ENCODE measurements at regions not wholly inside any gene's neighbourhood (a gene's known extent, or its start where the extent isn't known, plus 50 kb on each side); places are given as distances from the start of the nearest gene placed in this dataset.

DNA sequence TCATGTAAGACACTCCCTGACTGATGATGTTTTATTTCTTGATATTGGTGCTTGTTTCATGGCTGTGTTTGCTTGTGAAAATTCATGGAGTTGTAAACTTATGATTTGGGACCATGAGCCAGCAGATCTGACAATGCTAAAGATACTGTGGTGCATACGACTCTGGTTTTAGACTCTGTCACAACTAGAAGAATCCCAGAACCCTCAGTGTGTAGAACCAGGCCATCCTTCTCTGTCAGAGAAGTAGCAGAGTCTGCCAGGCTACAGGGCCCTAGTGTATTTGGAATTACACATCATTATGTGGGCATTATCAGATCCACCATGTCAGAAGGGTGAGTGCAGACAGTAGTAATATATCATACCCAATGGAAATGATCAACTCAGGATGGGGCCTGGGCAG, 209.8 kb upstream of the POU2AF2 start:
- no peak for DNase-seq

- DNase-seq, result no peak
Measured at GRCh38 chr11:111026241-111026640, 219.3 kb upstream of the POU2AF2 start.

DNA sequence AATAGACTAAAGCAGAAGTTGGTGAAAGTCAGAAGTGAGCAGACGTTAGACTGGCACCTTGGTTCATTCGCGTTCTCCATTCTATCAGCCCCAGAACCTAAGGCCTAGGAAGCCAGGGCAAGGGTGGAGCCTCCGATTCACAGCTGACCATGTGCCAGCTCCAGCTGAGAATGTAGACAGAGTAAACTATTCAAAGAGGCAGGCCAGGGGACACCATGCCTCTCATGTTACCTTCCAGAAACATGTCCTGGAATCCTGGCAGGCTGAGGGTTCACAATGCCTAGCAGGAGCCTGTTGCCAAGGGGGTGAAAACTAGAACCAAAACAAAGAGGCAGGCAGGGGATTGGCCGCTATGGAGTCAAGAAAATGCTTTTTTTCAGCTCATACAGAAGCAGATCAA, 224.4 kb upstream of the POU2AF2 start:
- DNase-seq, result no peak

- DNase-seq, result no peak
Measured at GRCh38 chr11:111019871-111020670, 225.5 kb upstream of the POU2AF2 start.

DNA sequence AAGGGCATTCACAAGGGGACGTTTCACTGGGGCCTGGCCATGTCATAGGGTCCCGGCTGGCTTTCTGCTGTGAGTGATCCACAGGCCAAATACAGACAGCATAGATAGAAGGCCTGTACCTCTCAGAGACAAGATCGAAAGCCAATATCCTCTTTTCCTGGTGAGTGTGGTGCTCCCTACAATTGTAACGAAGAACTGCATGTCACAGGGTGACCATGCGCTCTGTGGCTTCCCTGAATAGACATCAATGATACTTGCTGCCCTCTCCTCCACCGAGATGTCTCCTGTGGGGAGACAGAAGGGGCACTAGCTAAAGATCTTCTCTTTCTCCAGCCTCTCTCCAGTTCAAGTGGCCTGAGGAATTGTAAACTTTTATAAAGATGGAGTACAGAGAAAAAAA, 226.1 kb upstream of the POU2AF2 start:
- no peak for DNase-seq

DNA sequence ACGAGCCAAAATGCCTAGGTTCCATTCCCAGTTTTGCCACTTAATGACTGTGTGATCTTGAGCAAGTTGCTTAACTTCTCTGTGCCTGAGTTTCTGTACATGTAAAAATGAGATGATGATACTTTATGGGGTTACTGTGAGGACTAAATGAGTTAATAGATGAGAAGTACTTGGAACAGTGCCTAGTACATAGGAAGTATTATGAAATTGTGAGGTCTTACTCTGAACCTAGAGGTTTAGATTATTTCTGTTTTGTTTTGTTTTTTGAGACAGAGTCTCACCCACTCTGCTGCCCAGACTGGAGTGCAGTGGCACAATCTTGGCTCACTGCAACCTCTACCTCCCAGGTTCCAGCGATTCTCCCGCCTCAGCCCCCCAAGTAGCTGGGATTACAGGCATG, 227.0 kb upstream of the POU2AF2 start:
- no peak for DNase-seq

DNA sequence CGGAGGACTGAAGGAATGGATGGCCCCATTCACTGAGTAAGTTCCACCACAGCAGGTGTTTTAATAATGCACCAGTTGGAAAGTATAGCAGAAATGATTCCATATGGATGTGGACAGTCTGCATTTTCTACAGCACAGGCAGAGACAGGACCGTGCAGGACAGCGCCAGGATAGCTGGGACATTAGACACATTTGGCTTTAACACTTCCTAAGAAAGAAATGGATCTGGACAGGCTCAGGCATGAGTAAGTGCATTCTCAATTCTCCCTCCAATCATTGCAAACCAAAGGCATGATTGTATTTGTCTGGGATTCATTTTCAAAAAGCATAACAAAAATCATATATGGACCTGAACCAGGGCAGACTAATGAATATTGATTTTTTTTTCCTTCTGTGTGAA, 233.0 kb upstream of the POU2AF2 start:
- no peak for DNase-seq

- no peak for DNase-seq
Measured at GRCh38 chr11:111011275-111011594, 234.3 kb upstream of the POU2AF2 start.

GRCh38 chr11:111010391-111011274, 234.9 kb upstream of the POU2AF2 start:
- no peak for DNase-seq

DNA sequence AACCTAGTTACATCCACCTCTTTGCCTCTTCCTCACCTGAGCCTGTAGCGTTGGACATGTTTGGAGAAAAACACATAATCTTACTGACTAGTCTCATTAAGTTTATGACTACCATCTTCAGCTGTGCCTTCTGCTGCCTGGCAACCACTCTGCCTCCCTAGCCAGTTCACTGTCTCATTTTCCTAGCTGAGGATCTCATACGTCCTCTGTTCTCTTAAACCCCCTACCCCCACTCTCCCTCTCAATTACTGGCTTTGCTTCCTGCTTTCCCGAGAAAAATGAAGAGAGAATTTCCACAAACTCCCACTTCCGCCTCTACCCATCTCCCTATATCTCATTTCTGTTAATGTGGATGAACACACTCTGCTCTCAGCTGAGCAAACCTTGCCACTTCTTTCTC, 239.3 kb upstream of the POU2AF2 start:
- DNase-seq, result peak in 1 of 51 donors; percentile 22

DNA sequence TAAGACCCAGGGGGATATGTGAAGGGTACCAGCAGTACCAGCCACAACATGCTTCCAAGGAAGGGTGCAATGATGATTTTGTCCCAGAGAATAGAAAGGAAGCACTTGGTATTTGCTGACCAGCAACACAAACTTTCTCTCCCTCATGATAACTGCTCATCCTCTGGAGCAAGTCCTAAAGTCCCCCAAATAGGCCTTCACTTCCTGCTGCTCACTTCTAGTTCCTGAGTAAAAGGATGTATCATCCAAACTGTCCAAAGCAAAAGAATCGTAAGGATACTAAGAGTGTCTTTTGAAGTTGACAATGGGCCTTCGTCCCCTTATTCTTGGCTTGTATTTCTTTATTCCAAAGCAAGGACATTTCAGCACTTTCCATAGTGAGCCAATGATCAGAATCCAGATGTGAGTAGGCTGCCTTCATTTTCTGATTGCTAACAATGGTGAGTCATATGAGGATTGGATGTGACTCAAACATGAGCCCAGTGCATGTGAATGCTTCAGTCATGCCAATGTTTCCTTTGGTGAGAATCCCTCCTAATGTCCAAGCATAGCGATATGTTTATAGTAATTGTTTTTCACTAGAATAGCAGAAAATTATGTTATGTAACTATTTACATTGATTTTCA, 243.4 kb upstream of the POU2AF2 start:
- DNase-seq, result peak in 1 of 51 donors; percentile 18

DNA sequence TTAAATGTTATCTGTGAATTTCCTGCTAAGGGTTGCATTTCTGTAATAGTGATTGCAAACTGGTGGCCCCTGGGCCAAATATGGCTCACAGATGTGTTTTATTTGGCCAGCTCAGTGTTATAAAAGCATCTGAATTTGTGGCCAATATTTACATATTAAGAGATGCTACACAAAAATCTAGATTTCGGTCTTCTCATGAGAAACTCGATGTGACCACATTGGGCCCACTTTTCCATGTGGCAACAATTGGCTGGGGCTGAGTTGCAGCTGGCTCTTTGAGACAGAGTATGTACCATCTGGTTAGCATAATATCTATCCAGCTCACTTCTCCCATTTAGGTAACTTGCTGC, 244.5 kb upstream of the POU2AF2 start:
- DNase-seq, result no peak

DNA sequence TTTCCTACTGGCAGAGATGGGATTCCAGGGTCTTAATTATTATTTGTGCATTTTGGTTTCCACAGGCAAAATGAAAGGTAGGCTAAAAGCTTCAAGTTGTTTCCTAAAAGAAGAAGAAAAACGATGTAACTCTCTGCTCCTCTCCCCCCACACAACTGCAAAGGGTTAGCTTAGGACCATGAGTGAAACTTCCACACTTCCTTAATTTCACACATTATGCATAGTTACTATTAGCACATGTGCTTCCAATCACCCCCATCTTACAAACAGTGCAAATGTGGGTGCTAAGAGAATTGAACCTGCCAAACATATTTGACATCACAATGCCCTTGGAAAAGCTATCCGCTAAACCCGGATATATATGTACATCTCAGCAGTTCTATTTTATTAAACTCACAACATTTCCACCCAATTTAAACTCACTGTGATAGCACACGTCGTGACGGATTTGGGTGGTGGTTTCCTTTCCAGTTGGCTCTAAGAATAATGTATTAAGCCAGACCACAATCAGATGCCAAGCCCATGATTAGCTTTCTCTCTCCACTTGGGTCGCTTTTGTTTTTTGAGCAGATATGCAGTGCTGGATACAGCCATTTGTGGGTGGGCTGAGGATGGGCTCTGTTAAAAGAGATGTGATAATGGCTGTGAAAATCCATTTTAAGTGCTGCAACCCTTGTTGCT, 245.0 kb upstream of the POU2AF2 start:
- DNase-seq, result no peak

GRCh38 chr11:110992481-110992880, 253.0 kb upstream of the POU2AF2 start:
- DNase-seq, result no peak

DNA sequence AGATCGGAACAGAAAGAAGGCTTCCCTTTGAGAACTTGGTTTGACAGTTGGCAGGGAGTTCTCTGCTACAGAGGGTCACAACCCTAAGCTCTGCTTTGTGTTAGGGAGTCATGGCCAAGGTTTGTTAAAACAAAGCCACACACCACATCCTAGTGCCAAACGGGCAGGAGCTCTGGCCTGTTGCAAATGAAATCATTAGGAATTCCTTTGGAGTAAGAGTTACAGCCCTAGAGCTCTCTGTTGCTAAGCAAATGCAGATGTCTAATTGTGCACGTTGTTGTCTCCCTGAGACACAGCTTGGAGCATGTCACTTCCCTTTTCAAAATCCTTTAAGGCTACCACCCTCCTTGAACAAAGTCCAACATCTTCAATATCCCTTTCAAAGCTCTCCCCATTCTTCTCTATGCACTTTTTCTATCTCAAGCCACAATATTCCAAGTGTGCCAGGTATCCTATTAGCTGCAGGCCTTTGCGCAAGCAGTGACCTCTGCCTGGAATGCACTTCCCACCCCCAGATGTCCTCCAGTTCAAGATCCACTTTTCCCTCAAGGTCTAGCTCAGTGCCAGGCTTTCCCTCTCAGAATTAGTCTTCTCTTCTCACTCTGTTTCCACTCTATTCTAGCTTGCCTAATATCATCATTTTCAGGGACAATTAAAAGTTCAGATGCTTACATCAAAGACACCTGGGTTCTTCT, 253.7 kb upstream of the POU2AF2 start:
- DNase-seq, result peak in 18 of 51 donors; percentile 1 to 69 (median 25)

DNA sequence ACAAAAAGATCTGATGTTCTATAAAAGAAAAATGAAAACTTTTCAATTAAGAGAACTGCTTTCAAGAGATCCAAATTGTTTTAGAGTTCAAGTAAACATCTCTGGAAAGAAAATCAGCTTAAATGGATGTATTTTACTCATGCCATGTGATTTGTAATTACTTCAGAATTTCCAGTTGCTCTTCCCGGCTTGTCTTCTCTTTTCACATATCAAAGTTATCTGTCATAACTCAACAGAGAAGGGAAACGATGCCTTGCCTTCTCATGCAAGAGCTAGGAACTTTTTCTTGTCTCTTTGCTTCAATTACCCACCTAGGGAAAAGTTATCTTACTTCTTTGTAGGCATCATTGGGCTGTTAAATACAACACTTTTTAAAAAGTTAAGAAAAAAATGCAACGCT, 255.2 kb upstream of the POU2AF2 start:
- no peak for DNase-seq

DNA sequence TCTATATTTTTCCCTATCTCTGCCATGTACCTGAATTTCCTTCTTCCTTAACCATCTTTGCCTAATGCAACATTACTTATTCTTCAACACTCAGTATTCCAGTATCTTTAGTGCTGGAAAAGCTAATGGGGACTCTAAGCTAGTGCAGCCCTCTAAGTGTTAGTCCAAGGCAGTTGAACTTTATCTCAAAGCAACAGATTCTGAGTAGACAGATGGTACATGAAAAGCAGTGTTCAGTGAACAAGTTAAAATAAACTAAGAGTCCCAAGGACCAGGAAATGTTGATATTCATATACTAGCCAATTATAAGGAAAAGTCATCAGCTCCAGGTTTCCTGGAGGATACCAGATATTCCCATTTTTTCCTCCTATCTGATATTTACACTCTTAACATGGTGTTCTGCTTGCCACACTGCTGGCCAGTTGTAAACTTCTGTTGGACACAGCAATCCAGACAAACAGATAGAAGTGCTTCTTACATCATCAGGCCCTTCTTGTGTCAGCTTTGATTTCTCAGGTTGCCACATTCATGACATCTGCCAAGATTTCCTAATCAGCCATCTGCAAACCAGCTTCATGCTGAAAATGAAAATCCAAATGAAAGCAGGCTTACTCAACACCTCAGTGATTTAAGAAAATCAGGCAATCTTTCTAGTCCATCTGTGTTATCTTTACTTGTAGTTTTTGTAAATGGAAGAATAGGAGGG, 255.9 kb upstream of the POU2AF2 start:
- DNase-seq, result no peak

DNA sequence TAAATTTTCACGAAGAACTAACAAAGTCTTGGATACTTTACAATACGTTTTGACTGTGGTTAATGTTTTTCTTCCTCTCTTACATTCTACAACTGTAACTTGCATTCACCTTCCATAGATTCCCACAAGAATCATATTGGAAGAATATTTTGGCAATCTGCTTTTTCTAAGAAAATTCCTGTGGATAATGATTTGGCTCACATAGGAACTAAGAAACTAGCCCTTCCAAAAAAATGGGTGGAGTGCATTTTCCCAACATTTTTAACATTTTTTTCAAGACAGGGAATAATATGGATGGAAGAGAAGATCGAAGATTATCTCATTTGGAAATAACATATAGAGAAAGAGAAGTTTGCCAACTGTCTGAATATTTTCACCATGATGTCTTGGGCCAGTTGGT, 256.9 kb upstream of the POU2AF2 start:
- DNase-seq, result no peak

DNA sequence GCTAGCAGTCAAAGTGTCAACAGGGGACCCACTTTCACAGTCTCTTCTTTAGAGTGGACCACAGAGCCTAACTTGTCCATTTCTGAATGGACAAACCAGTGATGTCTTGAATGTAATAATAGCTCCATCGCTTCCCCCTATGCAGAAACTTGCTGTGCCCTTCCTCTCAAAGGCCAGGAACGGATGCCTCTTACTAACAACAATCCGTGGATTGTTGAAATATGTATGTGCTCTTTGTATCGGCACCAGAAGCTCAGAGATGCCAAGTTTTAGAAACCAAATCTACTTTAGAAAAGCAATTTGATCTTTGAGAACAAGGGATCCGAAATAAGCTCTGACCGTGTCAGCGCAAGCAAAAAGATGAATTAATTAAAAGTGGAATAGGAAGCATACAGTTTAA, 259.5 kb upstream of the POU2AF2 start:
- DNase-seq, result no peak

DNA sequence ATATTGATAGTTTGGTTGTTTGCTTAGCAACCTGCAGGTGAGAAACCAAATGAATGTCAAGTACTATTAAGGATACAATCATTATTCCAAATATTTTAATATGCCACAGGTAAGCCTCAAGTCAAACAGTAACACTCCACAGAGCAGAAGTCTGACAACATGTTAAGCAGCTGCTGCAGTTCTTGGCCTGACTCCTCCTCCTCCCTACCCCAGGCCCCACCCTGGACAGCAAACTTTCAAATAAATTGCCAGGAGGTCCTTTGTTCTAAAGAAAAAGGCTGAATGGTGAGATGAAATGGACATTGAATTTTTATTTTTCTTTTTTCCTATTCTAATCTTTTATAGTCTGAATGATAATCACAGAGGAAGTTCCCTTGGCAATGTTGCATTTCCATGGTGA, 260.0 kb upstream of the POU2AF2 start:
- DNase-seq, result no peak

DNA sequence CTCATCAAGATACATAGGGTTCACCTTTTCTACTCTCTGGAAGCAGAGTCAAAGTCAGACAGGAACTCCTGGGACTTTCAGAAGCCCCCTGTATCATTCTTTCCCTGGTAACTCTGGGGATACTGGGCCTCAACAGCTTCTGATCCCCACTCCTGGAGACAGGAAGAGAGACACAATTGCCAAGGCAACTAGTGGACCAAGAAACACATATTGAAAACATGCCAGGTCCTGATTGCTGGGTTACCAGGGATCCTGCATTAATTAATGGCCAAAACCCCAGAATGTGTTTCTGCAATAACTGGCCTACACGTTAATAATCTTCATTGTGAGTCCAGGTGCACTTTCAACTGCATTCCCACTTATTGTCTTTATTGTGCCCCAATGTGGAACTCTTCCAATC, 260.8 kb upstream of the POU2AF2 start:
- DNase-seq, result no peak

All from hypothalamus (tissue), 51 donors.